ENCODE measurements at regions not wholly inside any gene's neighbourhood (a gene's known extent, or its start where the extent isn't known, plus 50 kb on each side); places are given as distances from the start of the nearest gene placed in this dataset.
A peak's percentile ranks its signal among the peaks of the same experiment; 100 is the strongest.

GRCh38 chr9:107087222-107087621 is 195.9 kb upstream of the RAD23B start:
- H3K27ac ChIP-seq (ENCODE audit: insufficient read depth, low read length), result no peak overlapping the region
- DNase-seq (ENCODE audit: low read depth in 2 of 2), result peak in 1 of 2 donors; percentile 6
- H3K9me3 ChIP-seq (ENCODE audit: control insufficient read depth, insufficient read depth, low read depth, low read length), result no peaks in the 10 kb centered on the region
- H3K36me3 ChIP-seq (ENCODE audit: control insufficient read depth, insufficient read depth, low read length), result no peaks in the 10 kb centered on the region
- H3K4me1 ChIP-seq (ENCODE audit: control insufficient read depth, extremely low read depth, insufficient read depth, low read length), result no peaks in the 10 kb centered on the region
- H3K79me2 ChIP-seq (ENCODE audit: control insufficient read depth, insufficient read depth, low read length), result no peaks in the 10 kb centered on the region
- no peaks in the 10 kb centered on the region for H4K20me1 ChIP-seq (ENCODE audit: control insufficient read depth, extremely low read depth, insufficient read depth, low read length)
- H2AFZ ChIP-seq (ENCODE audit: low read length), result no peak overlapping the region
- no peak overlapping the region for H3K9ac ChIP-seq (ENCODE audit: insufficient read depth, low read length)
- H3K27me3 ChIP-seq (ENCODE audit: control insufficient read depth, insufficient read depth, low read length), result no peaks in the 10 kb centered on the region
- TF ChIP-seq, protein P1, sequence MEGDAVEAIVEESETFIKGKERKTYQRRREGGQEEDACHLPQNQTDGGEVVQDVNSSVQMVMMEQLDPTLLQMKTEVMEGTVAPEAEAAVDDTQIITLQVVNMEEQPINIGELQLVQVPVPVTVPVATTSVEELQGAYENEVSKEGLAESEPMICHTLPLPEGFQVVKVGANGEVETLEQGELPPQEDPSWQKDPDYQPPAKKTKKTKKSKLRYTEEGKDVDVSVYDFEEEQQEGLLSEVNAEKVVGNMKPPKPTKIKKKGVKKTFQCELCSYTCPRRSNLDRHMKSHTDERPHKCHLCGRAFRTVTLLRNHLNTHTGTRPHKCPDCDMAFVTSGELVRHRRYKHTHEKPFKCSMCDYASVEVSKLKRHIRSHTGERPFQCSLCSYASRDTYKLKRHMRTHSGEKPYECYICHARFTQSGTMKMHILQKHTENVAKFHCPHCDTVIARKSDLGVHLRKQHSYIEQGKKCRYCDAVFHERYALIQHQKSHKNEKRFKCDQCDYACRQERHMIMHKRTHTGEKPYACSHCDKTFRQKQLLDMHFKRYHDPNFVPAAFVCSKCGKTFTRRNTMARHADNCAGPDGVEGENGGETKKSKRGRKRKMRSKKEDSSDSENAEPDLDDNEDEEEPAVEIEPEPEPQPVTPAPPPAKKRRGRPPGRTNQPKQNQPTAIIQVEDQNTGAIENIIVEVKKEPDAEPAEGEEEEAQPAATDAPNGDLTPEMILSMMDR (conservative IDR thresholded peaks at IDR 0.05 in 1 of 2, IDR thresholded peaks at IDR 0.05 in 1 of 2; ENCODE audit: low read depth in 1 of 2, low read length in 2 of 2), result no peak
- no peak for TF ChIP-seq EZH2 (IDR thresholded peaks at IDR 0.05; ENCODE audit: low read length, missing control alignments)
- H3K4me2 ChIP-seq (ENCODE audit: extremely low read depth, insufficient read depth, low read length), result no peak overlapping the region
- no peak overlapping the region for H3K4me3 ChIP-seq (replicated peaks in 1 of 4; ENCODE audit: control extremely low read depth in 1 of 4, insufficient read depth in 1 of 4, low read depth in 3 of 4, low read length in 4 of 4)

- Histone ChIP-seq H4K20me1 (ENCODE audit: control insufficient read depth, extremely low read depth, insufficient read depth, low read length) (no peaks in the 10 kb centered on the region), H3K36me3 (ENCODE audit: control insufficient read depth, insufficient read depth, low read length) (no peaks in the 10 kb centered on the region), H3K79me2 (ENCODE audit: control insufficient read depth, insufficient read depth, low read length) (no peaks in the 10 kb centered on the region), H3K9ac (ENCODE audit: insufficient read depth, low read length) (no peak overlapping the region), H3K9me3 (ENCODE audit: control insufficient read depth, insufficient read depth, low read depth, low read length) (no peaks in the 10 kb centered on the region), H3K4me3 (replicated peaks in 1 of 4; ENCODE audit: control extremely low read depth in 1 of 4, insufficient read depth in 1 of 4, low read depth in 3 of 4, low read length in 4 of 4) (no peak overlapping the region), H3K4me1 (ENCODE audit: control insufficient read depth, extremely low read depth, insufficient read depth, low read length) (no peaks in the 10 kb centered on the region), H2AFZ (ENCODE audit: low read length) (no peak overlapping the region), H3K4me2 (ENCODE audit: extremely low read depth, insufficient read depth, low read length) (no peak overlapping the region), H3K27ac (ENCODE audit: insufficient read depth, low read length) (no peak overlapping the region), H3K27me3 (ENCODE audit: control insufficient read depth, insufficient read depth, low read length) (no peaks in the 10 kb centered on the region)
- DNase-seq (ENCODE audit: low read depth in 2 of 2), result no peak
- TF ChIP-seq, protein P1 (conservative IDR thresholded peaks at IDR 0.05 in 1 of 2, IDR thresholded peaks at IDR 0.05 in 1 of 2; ENCODE audit: low read depth in 1 of 2, low read length in 2 of 2), result no peak
- TF ChIP-seq EZH2 (IDR thresholded peaks at IDR 0.05; ENCODE audit: low read length, missing control alignments), result no peak
Measured at GRCh38 chr9:107090218-107090617, 192.9 kb upstream of the RAD23B start.

DNA sequence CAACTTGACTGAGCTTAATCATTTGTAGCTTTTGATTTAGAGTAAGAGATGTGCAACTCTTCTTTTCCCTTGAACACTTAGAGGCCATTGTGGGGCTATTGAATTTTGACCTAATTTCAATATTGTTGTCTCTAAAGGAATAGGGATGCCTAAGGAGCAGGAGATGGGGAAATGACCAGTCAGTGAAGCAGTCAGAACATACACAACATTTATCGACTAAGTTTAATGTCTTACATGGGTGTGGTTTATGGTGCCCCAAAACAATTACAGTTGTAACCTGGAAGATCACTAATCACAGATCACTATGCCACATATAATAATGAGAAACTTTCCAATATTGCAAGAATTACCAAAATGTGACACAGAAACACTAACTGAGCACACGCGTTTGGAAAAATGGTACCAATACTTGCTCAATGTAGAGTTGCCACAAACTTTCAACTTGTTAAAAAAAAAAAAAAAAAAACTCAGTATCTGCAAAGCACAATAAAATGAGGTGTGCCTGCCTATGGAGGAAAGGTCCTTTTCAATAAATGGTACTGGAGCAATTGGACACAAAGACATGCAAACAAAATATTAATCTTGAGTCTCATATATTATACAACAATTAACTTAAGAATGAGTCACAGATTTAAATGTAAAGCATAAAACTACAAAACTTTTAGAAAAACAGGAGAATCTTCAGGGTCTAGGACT is 189.6 kb upstream of the RAD23B start:
- Histone ChIP-seq H3K27me3 (ENCODE audit: control insufficient read depth, insufficient read depth, low read length) (no peaks in the 10 kb centered on the region), H3K79me2 (ENCODE audit: control insufficient read depth, insufficient read depth, low read length) (no peaks in the 10 kb centered on the region), H2AFZ (ENCODE audit: low read length) (no peak overlapping the region), H3K36me3 (ENCODE audit: control insufficient read depth, insufficient read depth, low read length) (no peaks in the 10 kb centered on the region), H3K4me3 (replicated peaks in 1 of 4; ENCODE audit: control extremely low read depth in 1 of 4, insufficient read depth in 1 of 4, low read depth in 3 of 4, low read length in 4 of 4) (no peak overlapping the region), H3K4me1 (ENCODE audit: control insufficient read depth, extremely low read depth, insufficient read depth, low read length) (no peaks in the 10 kb centered on the region), H3K9ac (ENCODE audit: insufficient read depth, low read length) (no peak overlapping the region), H3K27ac (ENCODE audit: insufficient read depth, low read length) (no peak overlapping the region), H4K20me1 (ENCODE audit: control insufficient read depth, extremely low read depth, insufficient read depth, low read length) (no peaks in the 10 kb centered on the region), H3K4me2 (ENCODE audit: extremely low read depth, insufficient read depth, low read length) (no peak overlapping the region), H3K9me3 (ENCODE audit: control insufficient read depth, insufficient read depth, low read depth, low read length) (no peaks in the 10 kb centered on the region)
- TF ChIP-seq, protein P1 (conservative IDR thresholded peaks at IDR 0.05 in 1 of 2, IDR thresholded peaks at IDR 0.05 in 1 of 2; ENCODE audit: low read depth in 1 of 2, low read length in 2 of 2), result no peak
- no peak for TF ChIP-seq EZH2 (IDR thresholded peaks at IDR 0.05; ENCODE audit: low read length, missing control alignments)
- no peak for DNase-seq (ENCODE audit: low read depth in 2 of 2)
